CD4-positive, CD25-positive, alpha-beta regulatory T cell (primary cell): ENCODE measurements at regions not wholly inside any gene's neighbourhood (a gene's known extent, or its start where the extent isn't known, plus 50 kb on each side); places are given as distances from the start of the nearest gene placed in this dataset.

Source experiments
- ATAC-seq, 2 donors: fragments of 150-1000 bp; cut with Tn5 transposase; one replicate each; pipeline ENCODE4 v1.10.0; 2021; ENCODE audit warnings: low read depth in 2 of 2, moderate number of reproducible peaks in 2 of 2, moderate library complexity in 1 of 2
- DNase-seq, 3 donors: peaks; one replicate each; pipeline versions ENCODE4 v3.0.0 to v3.0.0-alpha.2; 2012 to 2022; ENCODE audit warnings: mixed read lengths in 1 of 3
- H3K27ac ChIP-seq: one replicate; pipeline ENCODE4 v1.7.0; 2013; ENCODE audit warnings: mild to moderate bottlenecking, low read length; ENCODE audit not compliant: insufficient read depth, poor library complexity, severe bottlenecking
- H3K27me3 ChIP-seq: one replicate; pipeline ENCODE4 v1.7.0; 2013; ENCODE audit warnings: low read length; ENCODE audit not compliant: control insufficient read depth, insufficient read depth
- H3K36me3 ChIP-seq: one replicate; pipeline ENCODE4 v1.7.0; 2013; ENCODE audit warnings: mild to moderate bottlenecking, low read length, moderate library complexity; ENCODE audit not compliant: control insufficient read depth, insufficient read depth
- H3K4me1 ChIP-seq: 2 replicates; pipeline ENCODE4 v1.7.0; 2013; ENCODE audit warnings: mild to moderate bottlenecking, low read length; ENCODE audit not compliant: insufficient read depth, control insufficient read depth, poor library complexity, severe bottlenecking
- H3K4me3 ChIP-seq: one replicate; pipeline ENCODE4 v1.7.0; 2013; ENCODE audit warnings: low read depth, mild to moderate bottlenecking, low read length, moderate library complexity
- H3K9me3 ChIP-seq, 2 experiments: 1 replicate in 1 of 2; 2 replicates in 1 of 2; pipeline ENCODE4 v1.7.0; 2013; ENCODE audit warnings: low read length in 2 of 2, mild to moderate bottlenecking in 1 of 2, moderate library complexity in 1 of 2; ENCODE audit not compliant: control insufficient read depth in 2 of 2
- H3K27ac Mint-ChIP-seq, 3 donors: one replicate each; pipeline ENCODE4 v1.8.0; 2020 to 2022; ENCODE audit warnings: mild to moderate bottlenecking in 3 of 3, mixed read lengths in 3 of 3, moderate library complexity in 2 of 3
- H3K27me3 Mint-ChIP-seq: one replicate; pipeline ENCODE4 v1.8.0; 2022; ENCODE audit warnings: mild to moderate bottlenecking, mixed read lengths
- H3K36me3 Mint-ChIP-seq: one replicate; pipeline ENCODE4 v1.8.0; 2020; ENCODE audit warnings: mixed read lengths
- H3K4me1 Mint-ChIP-seq, 4 donors: one replicate each; pipeline ENCODE4 v1.8.0; 2020 to 2022; ENCODE audit warnings: mixed read lengths in 4 of 4, mild to moderate bottlenecking in 1 of 4
- H3K4me3 Mint-ChIP-seq, 4 donors: one replicate each; pipeline ENCODE4 v1.8.0; 2020 to 2022; ENCODE audit warnings: mild to moderate bottlenecking in 4 of 4, mixed read lengths in 4 of 4, moderate library complexity in 3 of 4
- H3K9me3 Mint-ChIP-seq, 7 donors: one replicate each; pipeline ENCODE4 v1.8.0; 2020 to 2022; ENCODE audit warnings: mixed read lengths in 7 of 7, mild to moderate bottlenecking in 3 of 7, moderate library complexity in 2 of 7

DNA sequence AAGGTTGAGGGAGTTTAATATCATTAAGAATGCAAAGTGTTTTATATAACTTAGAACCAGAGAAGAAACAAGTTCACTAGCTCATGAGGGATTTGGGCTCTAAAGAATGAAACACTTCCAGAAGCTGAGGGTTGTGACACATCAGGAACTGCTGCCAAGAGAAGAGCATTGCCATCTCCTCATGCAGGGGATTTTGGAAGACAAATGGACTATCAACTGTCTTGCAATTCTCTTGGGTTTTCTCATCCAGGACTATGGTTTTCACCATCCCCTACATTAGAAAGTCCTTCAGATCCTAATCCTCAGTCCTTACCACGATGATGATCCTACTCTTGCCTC lies 59.7 kb upstream of the KL start:
- H3K4me3 ChIP-seq: no peak overlapping the region
- H3K27ac Mint-ChIP-seq: no peak overlapping the region
- no peak overlapping the region for H3K4me3 Mint-ChIP-seq
- H3K4me1 Mint-ChIP-seq: no peaks in the 10 kb centered on the region
- no peaks in the 10 kb centered on the region for H3K27me3 ChIP-seq
- no peaks in the 10 kb centered on the region for H3K36me3 Mint-ChIP-seq
- ATAC-seq (no peak), DNase-seq (no peak)
- H3K9me3 Mint-ChIP-seq: peaks cover 0 to 3% (median 0%) of the 10 kb centered on the region in 7 donors
- H3K27ac ChIP-seq: no peak overlapping the region
- H3K27me3 Mint-ChIP-seq: no peaks in the 10 kb centered on the region
- no peaks in the 10 kb centered on the region for H3K4me1 ChIP-seq
- H3K36me3 ChIP-seq: no peaks in the 10 kb centered on the region
- H3K9me3 ChIP-seq: no peaks in the 10 kb centered on the region

DNA sequence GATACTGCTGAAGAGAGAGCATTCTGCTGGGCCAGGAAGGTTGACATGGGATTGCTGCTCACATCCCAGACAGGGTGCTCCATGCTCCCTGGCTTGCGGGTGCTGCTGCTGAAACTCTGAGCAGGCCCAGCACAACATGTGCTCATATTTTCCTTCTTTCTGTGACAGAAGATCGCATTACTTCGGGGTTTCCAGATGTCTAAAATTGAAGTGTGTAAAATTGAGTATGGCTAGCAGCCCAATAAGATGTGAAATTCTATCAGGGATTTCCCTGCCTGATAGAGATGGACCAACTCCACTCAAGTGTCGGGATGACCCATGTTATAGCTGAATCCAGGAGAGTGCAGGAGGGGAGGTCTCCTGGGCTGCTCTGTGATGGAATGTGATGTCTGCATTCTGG lies 55.6 kb upstream of the KL start:
- Histone ChIP-seq H3K36me3 (no peaks in the 10 kb centered on the region), H3K4me3 (no peak overlapping the region), H3K4me1 (no peaks in the 10 kb centered on the region), H3K9me3 (no peaks in the 10 kb centered on the region), H3K27ac (no peak overlapping the region), H3K27me3 (no peaks in the 10 kb centered on the region)
- ATAC-seq: no peak
- H3K27ac Mint-ChIP-seq: no peak overlapping the region
- H3K9me3 Mint-ChIP-seq: peaks cover 0 to 3% (median 0%) of the 10 kb centered on the region in 7 donors
- H3K36me3 Mint-ChIP-seq: no peaks in the 10 kb centered on the region
- no peaks in the 10 kb centered on the region for H3K4me1 Mint-ChIP-seq
- no peak overlapping the region for H3K4me3 Mint-ChIP-seq
- no peak for DNase-seq
- no peaks in the 10 kb centered on the region for H3K27me3 Mint-ChIP-seq

DNA sequence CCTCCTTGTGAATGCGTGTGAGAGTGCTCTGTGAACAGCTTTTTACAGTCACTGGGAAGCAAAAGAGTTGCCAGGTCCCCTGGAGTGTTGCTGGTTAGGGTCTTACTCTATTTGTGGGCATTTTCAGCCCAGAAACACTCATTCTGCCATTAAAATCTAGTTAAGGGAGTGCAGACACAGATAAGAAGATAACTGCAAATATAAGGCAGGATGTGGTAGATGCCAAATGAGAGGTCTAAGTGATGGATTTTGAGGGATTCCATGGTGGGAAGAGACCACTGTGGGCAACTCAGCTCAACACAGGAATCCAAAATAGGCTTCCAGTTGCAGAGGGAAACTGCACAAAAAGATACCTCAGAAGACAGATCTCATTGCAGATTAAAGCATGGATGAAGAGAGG lies 54.5 kb upstream of the KL start:
- H3K4me1 ChIP-seq: no peaks in the 10 kb centered on the region
- Mint-ChIP-seq H3K27me3 (peaks cover 3% of the 10 kb centered on the region), H3K4me3 (no peak overlapping the region), H3K4me1 (no peaks in the 10 kb centered on the region), H3K9me3 (peaks cover 0 to 3% (median 0%) of the 10 kb centered on the region in 7 donors), H3K27ac (no peak overlapping the region), H3K36me3 (no peaks in the 10 kb centered on the region)
- H3K36me3 ChIP-seq: no peaks in the 10 kb centered on the region
- no peaks in the 10 kb centered on the region for H3K27me3 ChIP-seq
- H3K27ac ChIP-seq: no peak overlapping the region
- ATAC-seq (no peak), DNase-seq (no peak)
- H3K4me3 ChIP-seq: no peak overlapping the region
- no peaks in the 10 kb centered on the region for H3K9me3 ChIP-seq

DNA sequence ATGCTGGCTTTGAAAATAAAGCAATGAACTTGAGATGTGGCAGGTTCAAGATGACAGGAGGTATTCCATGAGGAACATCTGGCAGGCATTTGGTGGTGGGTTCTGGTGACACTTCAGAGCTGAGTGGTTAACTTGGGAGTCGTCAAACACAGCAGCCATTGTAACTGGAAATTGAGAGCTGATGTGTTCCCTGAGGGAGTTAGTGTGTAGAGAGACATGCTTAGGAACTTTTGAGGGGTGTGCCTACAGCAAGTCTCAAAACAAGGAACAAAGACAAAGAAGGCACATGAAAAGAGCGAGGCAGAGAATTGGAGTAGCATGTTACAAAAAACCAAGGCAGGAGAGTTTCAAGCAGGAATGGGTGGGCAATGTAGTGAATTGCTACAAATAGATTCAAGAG lies 53.9 kb upstream of the KL start:
- no peak overlapping the region for H3K4me3 Mint-ChIP-seq
- no peak for ATAC-seq
- Histone ChIP-seq H3K27ac (no peak overlapping the region), H3K36me3 (no peaks in the 10 kb centered on the region), H3K4me1 (no peaks in the 10 kb centered on the region), H3K9me3 (no peaks in the 10 kb centered on the region), H3K4me3 (no peak overlapping the region), H3K27me3 (no peaks in the 10 kb centered on the region)
- no peaks in the 10 kb centered on the region for H3K36me3 Mint-ChIP-seq
- no peak overlapping the region for H3K27ac Mint-ChIP-seq
- H3K27me3 Mint-ChIP-seq: peaks cover 5% of the 10 kb centered on the region
- no peak for DNase-seq
- peaks cover 0 to 3% (median 1%) of the 10 kb centered on the region in 7 donors for H3K9me3 Mint-ChIP-seq
- H3K4me1 Mint-ChIP-seq: no peaks in the 10 kb centered on the region

DNA sequence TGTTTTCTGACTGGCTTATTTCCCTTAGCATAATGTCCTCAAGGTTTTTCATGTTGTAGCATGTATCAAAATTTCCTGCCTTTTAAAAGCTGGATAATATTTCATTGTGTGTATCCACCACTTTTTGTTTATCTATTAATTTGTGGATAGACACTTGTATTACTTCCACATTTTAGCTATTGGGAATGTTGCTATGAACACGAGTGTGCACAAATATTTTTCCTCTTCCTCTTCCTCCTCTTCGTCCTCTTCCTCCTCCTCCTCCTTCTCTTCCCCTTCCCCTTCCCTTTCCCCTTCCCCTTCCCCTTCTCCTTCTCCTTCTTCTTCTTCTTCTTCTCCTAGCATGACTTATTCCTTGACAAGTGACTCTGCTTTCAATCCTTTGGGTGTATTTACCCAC lies 51.2 kb upstream of the KL start:
- no peaks in the 10 kb centered on the region for H3K36me3 Mint-ChIP-seq
- no peak overlapping the region for H3K27ac Mint-ChIP-seq
- no peaks in the 10 kb centered on the region for H3K4me1 Mint-ChIP-seq
- no peaks in the 10 kb centered on the region for H3K9me3 ChIP-seq
- no peaks in the 10 kb centered on the region for H3K27me3 ChIP-seq
- no peak overlapping the region for H3K27ac ChIP-seq
- H3K4me3 ChIP-seq: no peak overlapping the region
- no peak overlapping the region for H3K4me3 Mint-ChIP-seq
- H3K4me1 ChIP-seq: no peaks in the 10 kb centered on the region
- ATAC-seq: no peak
- peaks cover 5% of the 10 kb centered on the region for H3K27me3 Mint-ChIP-seq
- DNase-seq: no peak
- H3K9me3 Mint-ChIP-seq: peaks cover 0 to 3% (median 1%) of the 10 kb centered on the region in 7 donors
- no peaks in the 10 kb centered on the region for H3K36me3 ChIP-seq
